Esophagus muscularis mucosa (tissue), 4 donors: ENCODE measurements at regions not wholly inside any gene's neighbourhood (a gene's known extent, or its start where the extent isn't known, plus 50 kb on each side); places are given as distances from the start of the nearest gene placed in this dataset.

ENCODE experiments used
- EP300 ChIP-seq: sonication (generic); formaldehyde crosslinking; IDR thresholded peaks from one replicate; pipeline ENCODE4 v1.6.1; 2017; ENCODE audit warnings: antibody characterized with exemption
- POLR2A ChIP-seq: fragments of 450-650 bp; IDR thresholded peaks from one replicate; pipeline ENCODE4 v1.6.1; 2017; ENCODE audit warnings: antibody characterized with exemption, moderate library complexity, mild to moderate bottlenecking, low read depth
- POLR2AphosphoS5 ChIP-seq, 2 donors: sonication (generic); formaldehyde crosslinking; IDR thresholded peaks; one replicate each; pipeline ENCODE4 v1.6.1; 2017; ENCODE audit warnings: antibody characterized with exemption in 2 of 2
- TF ChIP-seq, protein P1 (sequence below), 3 experiments: fragments of 200-600 bp in 2 of 3; fragments of 450-650 bp in 1 of 3; sonication (generic) in 2 of 3; IDR thresholded peaks; one replicate each; pipeline ENCODE4 v1.5.1; 2017 to 2019; ENCODE audit warnings: antibody characterized with exemption in 3 of 3, mild to moderate bottlenecking in 2 of 3, moderate library complexity in 1 of 3

DNA sequence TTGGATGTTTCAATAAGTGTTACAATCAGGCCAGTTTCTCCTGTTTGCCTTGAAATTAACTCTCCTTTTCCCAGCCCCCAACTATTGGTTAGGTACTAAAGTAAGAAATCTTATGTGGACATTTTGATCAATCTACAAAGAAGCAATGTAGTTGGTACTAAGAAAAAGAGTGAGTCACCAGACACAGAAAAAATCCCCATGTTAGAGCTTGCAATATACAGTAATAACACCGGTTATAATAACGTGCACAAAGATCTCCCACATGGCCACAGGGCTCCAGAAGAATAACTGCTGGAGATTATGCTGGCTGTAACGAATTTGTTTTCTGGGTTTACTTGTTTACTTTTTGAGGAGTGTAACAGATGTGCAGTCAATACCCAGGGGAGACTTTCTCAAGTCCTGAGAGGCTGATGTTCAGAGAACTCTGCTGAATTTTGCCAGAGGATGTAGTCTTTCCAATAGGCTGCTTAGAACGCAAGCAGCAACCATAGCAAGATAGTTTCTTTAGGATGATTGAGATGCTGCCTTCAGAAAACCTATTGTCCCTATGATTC lies 166.2 kb upstream of the SPACA1 start:
- TF ChIP-seq, protein P1, sequence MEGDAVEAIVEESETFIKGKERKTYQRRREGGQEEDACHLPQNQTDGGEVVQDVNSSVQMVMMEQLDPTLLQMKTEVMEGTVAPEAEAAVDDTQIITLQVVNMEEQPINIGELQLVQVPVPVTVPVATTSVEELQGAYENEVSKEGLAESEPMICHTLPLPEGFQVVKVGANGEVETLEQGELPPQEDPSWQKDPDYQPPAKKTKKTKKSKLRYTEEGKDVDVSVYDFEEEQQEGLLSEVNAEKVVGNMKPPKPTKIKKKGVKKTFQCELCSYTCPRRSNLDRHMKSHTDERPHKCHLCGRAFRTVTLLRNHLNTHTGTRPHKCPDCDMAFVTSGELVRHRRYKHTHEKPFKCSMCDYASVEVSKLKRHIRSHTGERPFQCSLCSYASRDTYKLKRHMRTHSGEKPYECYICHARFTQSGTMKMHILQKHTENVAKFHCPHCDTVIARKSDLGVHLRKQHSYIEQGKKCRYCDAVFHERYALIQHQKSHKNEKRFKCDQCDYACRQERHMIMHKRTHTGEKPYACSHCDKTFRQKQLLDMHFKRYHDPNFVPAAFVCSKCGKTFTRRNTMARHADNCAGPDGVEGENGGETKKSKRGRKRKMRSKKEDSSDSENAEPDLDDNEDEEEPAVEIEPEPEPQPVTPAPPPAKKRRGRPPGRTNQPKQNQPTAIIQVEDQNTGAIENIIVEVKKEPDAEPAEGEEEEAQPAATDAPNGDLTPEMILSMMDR (IDR thresholded peaks at IDR 0.05): no peak
- no peak for TF ChIP-seq EP300
- TF ChIP-seq POLR2A: no peak
- TF ChIP-seq POLR2AphosphoS5 (IDR thresholded peaks at IDR 0.05): no peak
